Body of pancreas (tissue), 4 donors: ENCODE measurements at regions not wholly inside any gene's neighbourhood (a gene's known extent, or its start where the extent isn't known, plus 50 kb on each side); places are given as distances from the start of the nearest gene placed in this dataset.
"Not testable (repeated sequence)": the region's sequence is repeated elsewhere in the genome, so short reads cannot be mapped to it uniquely, and the experiment has no call there.

Experiments
- ATAC-seq: fragments of 150-250 bp; one replicate; pipeline ENCODE4 v1.9.1; 2016
- DNase-seq, 4 donors: peaks; one replicate each; pipeline ENCODE4 v3.0.0-alpha.2; 2019
- H3K27ac ChIP-seq, 4 donors: fragments of 200-600 bp; sonication (generic); 1 replicate in 3 of 4; 2 replicates in 1 of 4; pipeline versions ENCODE4 v1.5.1 to v1.6.1; 2016 to 2019; ENCODE audit warnings: mild to moderate bottlenecking in 1 of 4, mixed read lengths in 1 of 4, moderate library complexity in 1 of 4
- H3K27me3 ChIP-seq, 2 donors: fragments of 200-600 bp; sonication (generic); one replicate each; pipeline ENCODE4 v1.6.0; 2016; ENCODE audit warnings: mild to moderate bottlenecking in 1 of 2
- H3K36me3 ChIP-seq, 2 donors: fragments of 200-600 bp; sonication (generic); replicated peaks in 1 of 2; 2 replicates each; pipeline ENCODE4 v1.5.1; 2016; ENCODE audit warnings: low read depth in 2 of 2; ENCODE audit not compliant: insufficient read depth in 1 of 2
- H3K4me1 ChIP-seq: fragments of 200-600 bp; sonication (generic); one replicate; pipeline ENCODE4 v1.6.0; 2016
- H3K4me3 ChIP-seq, 2 donors: fragments of 200-600 bp; sonication (generic); 1 replicate in 1 of 2; 2 replicates in 1 of 2; pipeline ENCODE4 v1.5.1; 2016 to 2019
- H3K9me3 ChIP-seq, 3 donors: fragments of 200-600 bp; sonication (generic); 1 replicate in 2 of 3; 2 replicates in 1 of 3; pipeline ENCODE4 v1.5.1; 2016
- POLR2A ChIP-seq, 3 donors: fragments of 450-650 bp; IDR thresholded peaks; one replicate each; pipeline ENCODE4 v1.6.1; 2016; ENCODE audit warnings: antibody characterized with exemption in 3 of 3, mild to moderate bottlenecking in 2 of 3
- WGBS, 2 donors: methylation state at CpG; one replicate each; pipeline ENCODE4 v1.1.5; 2017; 5-methylcytosine and 5-hydroxymethylcytosine counted together
- intact Hi-C: fragments of 100-400 bp; cut with DNase I; formaldehyde crosslinking; loops from one replicate; pipeline ENCODE4 v1.15.1; 2023
- TF ChIP-seq, protein P1 (sequence below), 7 experiments: fragments of 450-650 bp in 4 of 7; fragments of 200-600 bp in 3 of 7; sonication (generic) in 3 of 7; IDR thresholded peaks; one replicate each; pipeline ENCODE4 v1.5.1; 2016 to 2019; ENCODE audit warnings: antibody characterized with exemption in 7 of 7

DNA sequence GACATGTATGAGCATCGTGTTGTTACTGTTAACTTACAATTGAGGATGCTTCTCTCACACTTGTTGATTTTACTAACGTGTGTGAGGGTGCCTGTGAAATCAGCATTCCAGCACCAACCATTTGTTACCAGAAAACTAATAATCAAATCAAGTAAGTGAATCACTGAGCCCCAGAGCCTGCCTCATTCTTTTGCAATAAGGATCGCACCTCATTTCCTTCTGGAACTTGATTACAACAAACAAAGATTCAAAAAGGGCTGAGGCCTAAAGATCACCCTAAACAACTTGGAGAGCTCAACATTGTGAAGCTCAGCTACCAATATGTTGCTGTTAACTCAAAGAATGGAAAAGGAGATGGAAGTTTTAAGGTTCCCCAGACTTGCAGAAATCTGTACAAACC lies 274.7 kb downstream of the TFAP2A start:
- Histone ChIP-seq H3K4me3 (no peak overlapping the region), H3K4me1 (no peaks in the 10 kb centered on the region), H3K27ac (no peak overlapping the region), H3K9me3 (no peaks in the 10 kb centered on the region), H3K27me3 (no peaks in the 10 kb centered on the region), H3K36me3 (no peaks in the 10 kb centered on the region)
- WGBS, 2 donors = 47 to 56% methylated on average over 3 of the region's 3 CpGs
- DNase-seq (no peak), ATAC-seq (no peak)
- TF ChIP-seq, protein P1, sequence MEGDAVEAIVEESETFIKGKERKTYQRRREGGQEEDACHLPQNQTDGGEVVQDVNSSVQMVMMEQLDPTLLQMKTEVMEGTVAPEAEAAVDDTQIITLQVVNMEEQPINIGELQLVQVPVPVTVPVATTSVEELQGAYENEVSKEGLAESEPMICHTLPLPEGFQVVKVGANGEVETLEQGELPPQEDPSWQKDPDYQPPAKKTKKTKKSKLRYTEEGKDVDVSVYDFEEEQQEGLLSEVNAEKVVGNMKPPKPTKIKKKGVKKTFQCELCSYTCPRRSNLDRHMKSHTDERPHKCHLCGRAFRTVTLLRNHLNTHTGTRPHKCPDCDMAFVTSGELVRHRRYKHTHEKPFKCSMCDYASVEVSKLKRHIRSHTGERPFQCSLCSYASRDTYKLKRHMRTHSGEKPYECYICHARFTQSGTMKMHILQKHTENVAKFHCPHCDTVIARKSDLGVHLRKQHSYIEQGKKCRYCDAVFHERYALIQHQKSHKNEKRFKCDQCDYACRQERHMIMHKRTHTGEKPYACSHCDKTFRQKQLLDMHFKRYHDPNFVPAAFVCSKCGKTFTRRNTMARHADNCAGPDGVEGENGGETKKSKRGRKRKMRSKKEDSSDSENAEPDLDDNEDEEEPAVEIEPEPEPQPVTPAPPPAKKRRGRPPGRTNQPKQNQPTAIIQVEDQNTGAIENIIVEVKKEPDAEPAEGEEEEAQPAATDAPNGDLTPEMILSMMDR (IDR thresholded peaks at IDR 0.05) = no peak
- TF ChIP-seq POLR2A (IDR thresholded peaks at IDR 0.05) = no peak
- intact Hi-C loops = no loop called here

DNA sequence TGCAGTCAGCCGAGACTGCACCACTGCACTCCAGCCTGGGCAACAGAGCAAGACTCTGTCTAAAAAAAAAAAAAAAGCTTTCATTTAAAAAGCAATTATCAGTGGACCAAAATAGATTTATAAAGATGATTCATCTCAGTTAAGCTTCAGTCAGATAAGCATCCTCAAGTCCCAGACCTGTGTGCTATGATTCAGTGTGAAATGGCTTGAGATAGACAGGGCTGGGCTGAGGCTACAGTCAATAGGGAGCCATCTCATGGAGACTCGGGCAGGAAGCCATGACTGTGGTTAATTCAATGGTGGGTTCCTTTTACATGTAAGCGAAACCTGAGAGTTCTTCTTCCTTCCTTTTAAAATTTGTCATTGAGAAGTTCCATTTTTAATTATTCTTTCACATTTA lies 276.0 kb downstream of the TFAP2A start:
- WGBS, 2 donors = 74 to 76% methylated on average over 3 of the region's 3 CpGs
- Histone ChIP-seq H3K4me1 (no peaks in the 10 kb centered on the region), H3K9me3 (no peaks in the 10 kb centered on the region), H3K27me3 (no peaks in the 10 kb centered on the region), H3K4me3 (no peak overlapping the region), H3K27ac (no peak overlapping the region), H3K36me3 (no peaks in the 10 kb centered on the region)
- intact Hi-C loops = no loop called here
- ATAC-seq (no peak), DNase-seq (no peak)
- TF ChIP-seq, protein P1 (IDR thresholded peaks at IDR 0.05) = no peak
- no peak for TF ChIP-seq POLR2A (IDR thresholded peaks at IDR 0.05)

DNA sequence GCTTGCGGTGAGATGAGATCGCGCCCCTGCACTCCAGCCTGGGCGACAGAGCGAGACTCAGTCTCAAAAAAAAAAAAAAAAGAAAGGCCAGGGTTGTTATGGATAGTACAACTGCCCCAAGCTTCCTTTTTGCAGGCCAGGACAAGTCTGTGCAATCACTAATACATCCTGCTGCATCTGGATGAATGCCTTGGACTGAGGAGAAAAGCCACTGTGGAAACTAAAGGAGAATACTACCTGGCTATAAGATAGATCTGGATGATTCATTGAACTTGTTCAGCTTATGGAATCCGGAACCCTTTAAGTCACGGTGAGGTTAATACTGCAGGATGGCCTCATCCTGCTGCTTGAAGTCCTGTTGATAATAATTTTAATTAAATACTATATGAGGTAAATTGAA lies 278.2 kb downstream of the TFAP2A start:
- H3K27ac ChIP-seq = no peak overlapping the region
- no peaks in the 10 kb centered on the region for H3K36me3 ChIP-seq
- TF ChIP-seq, protein P1 (IDR thresholded peaks at IDR 0.05) = no peak
- TF ChIP-seq POLR2A (IDR thresholded peaks at IDR 0.05) = no peak
- no peaks in the 10 kb centered on the region for H3K9me3 ChIP-seq
- intact Hi-C loops = no loop called here
- no peak for DNase-seq
- H3K4me1 ChIP-seq = no peaks in the 10 kb centered on the region
- ATAC-seq = no peak
- no peaks in the 10 kb centered on the region for H3K27me3 ChIP-seq
- WGBS, 2 donors = 83 to 90% methylated on average over 7 of the region's 7 CpGs
- H3K4me3 ChIP-seq = no peak overlapping the region

DNA sequence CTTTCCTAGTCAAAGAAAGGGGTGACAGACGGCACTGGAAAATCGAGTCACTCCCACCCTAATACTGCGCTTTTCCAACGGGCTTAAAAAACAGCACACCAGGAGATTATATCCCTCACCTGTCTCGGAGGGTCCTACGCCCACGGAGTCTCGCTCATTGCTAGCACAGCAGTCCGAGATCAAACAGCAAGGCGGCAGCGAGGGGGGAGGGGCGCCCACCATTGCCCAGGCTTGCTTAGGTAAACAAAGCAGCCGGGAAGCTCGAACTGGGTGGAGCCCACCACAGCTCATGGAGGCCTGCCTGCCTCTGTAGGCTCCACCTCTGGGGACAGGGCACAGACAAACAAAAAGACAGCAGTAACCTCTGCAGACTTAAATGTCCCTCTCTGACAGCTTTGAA lies 280.7 kb downstream of the TFAP2A start:
- WGBS, 2 donors = 72 to 86% methylated on average over 9 to 14 of the region's 14 CpGs
- H3K27ac ChIP-seq, ATAC-seq, H3K4me3 ChIP-seq, H3K36me3 ChIP-seq, H3K27me3 ChIP-seq, DNase-seq, H3K4me1 ChIP-seq, H3K9me3 ChIP-seq, intact Hi-C loops: not testable (repeated sequence)

DNA sequence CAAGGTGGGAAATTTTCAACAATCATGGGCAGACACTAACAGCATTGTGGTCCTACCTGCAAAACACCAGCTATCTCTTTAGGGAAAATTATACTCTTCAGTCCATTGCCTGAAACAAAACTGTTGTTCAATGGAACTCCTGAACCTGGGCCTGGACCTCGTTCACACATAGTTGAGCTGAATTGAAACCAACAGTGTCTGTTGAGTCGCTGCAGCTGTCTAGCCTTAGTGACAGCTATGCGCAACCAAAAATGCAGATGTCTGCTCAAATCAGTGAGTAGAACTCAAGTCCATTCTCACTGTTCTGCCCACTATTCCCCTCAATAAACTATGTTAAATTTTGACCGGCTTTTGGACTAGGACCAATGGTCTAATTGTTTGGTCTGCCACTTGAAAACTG lies 286.2 kb downstream of the TFAP2A start:
- no peak overlapping the region for H3K27ac ChIP-seq
- ATAC-seq (no peak), DNase-seq (no peak)
- no peaks in the 10 kb centered on the region for H3K27me3 ChIP-seq
- H3K36me3 ChIP-seq = no peaks in the 10 kb centered on the region
- H3K9me3 ChIP-seq = no peaks in the 10 kb centered on the region
- H3K4me3 ChIP-seq = no peak overlapping the region
- no peaks in the 10 kb centered on the region for H3K4me1 ChIP-seq
- intact Hi-C loops = no loop called here
- WGBS, 2 donors = 74 to 86% methylated on average over 4 of the region's 4 CpGs
- no peak for TF ChIP-seq POLR2A (IDR thresholded peaks at IDR 0.05)
- TF ChIP-seq, protein P1 (IDR thresholded peaks at IDR 0.05) = no peak
